NCI-H526 treated with DMSO at 0.1 percent for 48 hours (cell line): ENCODE measurements at regions not wholly inside any gene's neighbourhood (a gene's known extent, or its start where the extent isn't known, plus 50 kb on each side); places are given as distances from the start of the nearest gene placed in this dataset.

Experiments used
- DNase-seq: peaks from one replicate; lab custom pipeline; 2025; lab: John Stamatoyannopoulos, UW

- DNase-seq, result no peak
Measured at GRCh38 chr13:74871369-74872070, 610.4 kb downstream of the TBC1D4 start.

GRCh38 chr13:74870865-74871264, 611.1 kb downstream of the TBC1D4 start:
- no peak for DNase-seq

GRCh38 chr13:74869846-74870245, 612.1 kb downstream of the TBC1D4 start:
- no peak for DNase-seq

GRCh38 chr13:74868049-74868448, 613.9 kb downstream of the TBC1D4 start:
- DNase-seq, result no peak

- no peak for DNase-seq
Measured at GRCh38 chr13:74867460-74867859, 614.5 kb downstream of the TBC1D4 start.

GRCh38 chr13:74866101-74866500, 615.9 kb downstream of the TBC1D4 start:
- no peak for DNase-seq

- DNase-seq, result no peak
Measured at GRCh38 chr13:74865656-74866055, 616.3 kb downstream of the TBC1D4 start.

GRCh38 chr13:74860789-74861188, 621.2 kb downstream of the TBC1D4 start:
- no peak for DNase-seq

- no peak for DNase-seq
Measured at GRCh38 chr13:74850893-74851292, 631.1 kb downstream of the TBC1D4 start.

- DNase-seq, result no peak
Measured at GRCh38 chr13:74847966-74848365, 634.0 kb downstream of the TBC1D4 start.

- DNase-seq, result no peak
Measured at GRCh38 chr13:74845806-74846205, 636.2 kb downstream of the TBC1D4 start.

- no peak for DNase-seq
Measured at GRCh38 chr13:74841651-74842050, 640.3 kb downstream of the TBC1D4 start.

GRCh38 chr13:74841123-74841522, 640.8 kb downstream of the TBC1D4 start:
- DNase-seq, result no peak

GRCh38 chr13:74839656-74840055, 642.3 kb downstream of the TBC1D4 start:
- no peak for DNase-seq

GRCh38 chr13:74838096-74838495, 643.9 kb downstream of the TBC1D4 start:
- no peak for DNase-seq

- DNase-seq, result no peak
Measured at GRCh38 chr13:74836628-74837027, 645.3 kb downstream of the TBC1D4 start.

- DNase-seq, result no peak
Measured at GRCh38 chr13:74835579-74835978, 646.4 kb downstream of the TBC1D4 start.

- no peak for DNase-seq
Measured at GRCh38 chr13:74825938-74826246, 656.1 kb downstream of the TBC1D4 start.

- DNase-seq, result no peak
Measured at GRCh38 chr13:74825152-74825937, 656.6 kb downstream of the TBC1D4 start.

GRCh38 chr13:74820809-74821208, 661.2 kb downstream of the TBC1D4 start:
- no peak for DNase-seq

- no peak for DNase-seq
Measured at GRCh38 chr13:74819549-74819948, 662.4 kb downstream of the TBC1D4 start.

- DNase-seq, result no peak
Measured at GRCh38 chr13:74816737-74817136, 665.2 kb downstream of the TBC1D4 start.

GRCh38 chr13:74796157-74796556, 662.0 kb upstream of the KLF12 start:
- DNase-seq, result no peak

- no peak for DNase-seq
Measured at GRCh38 chr13:74795526-74795925, 661.3 kb upstream of the KLF12 start.
